T follicular helper cell (primary cell): ENCODE measurements at regions not wholly inside any gene's neighbourhood (a gene's known extent, or its start where the extent isn't known, plus 50 kb on each side); places are given as distances from the start of the nearest gene placed in this dataset.

Source experiments
- DNase-seq: peaks from one replicate; pipeline ENCODE4 v3.0.0-alpha.2; 2020; ENCODE audit warnings: low read depth

GRCh38 chr2:192373754-192374153 lies 179.0 kb upstream of the TMEFF2 start:
- DNase-seq = no peak

DNA sequence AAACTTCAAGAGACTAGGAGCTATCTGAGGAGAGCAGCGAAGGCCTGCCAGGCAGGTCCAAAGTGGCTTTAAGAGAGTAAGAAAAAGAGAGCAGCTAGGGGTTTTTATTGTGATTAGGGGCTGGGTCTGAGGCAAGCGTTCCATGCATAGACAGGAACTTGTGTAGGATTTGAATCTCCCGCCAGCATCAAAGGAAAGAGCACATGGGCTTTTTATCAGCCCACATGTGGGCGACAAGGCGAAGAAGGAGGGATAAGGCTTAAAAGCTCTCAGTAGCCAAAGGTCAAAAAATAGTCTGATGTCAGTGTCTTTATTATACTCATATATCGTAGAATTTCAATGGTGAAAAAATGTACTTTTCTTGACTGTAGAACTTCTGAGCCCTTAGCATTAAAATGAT lies 178.5 kb upstream of the TMEFF2 start:
- no peak for DNase-seq

DNA sequence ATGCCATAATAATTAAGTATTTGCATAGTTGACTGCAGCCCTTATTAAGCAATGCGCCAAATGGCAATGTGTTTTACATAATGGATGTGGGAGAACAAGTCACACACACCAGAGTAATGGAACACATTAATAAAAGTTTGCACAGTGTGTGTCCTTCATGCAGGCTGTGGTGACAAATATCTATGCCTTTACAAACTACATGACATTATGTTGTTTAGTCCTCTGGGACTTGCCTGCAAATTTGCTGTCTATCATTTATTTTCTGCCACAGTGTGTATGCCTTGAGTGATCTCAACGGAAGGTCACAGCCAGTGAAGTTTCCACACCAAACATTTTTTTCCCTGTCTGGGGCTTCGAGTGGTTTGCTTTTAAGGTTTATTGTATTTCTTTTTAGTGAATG lies 175.2 kb upstream of the TMEFF2 start:
- no peak for DNase-seq

GRCh38 chr2:192357217-192357616 lies 162.5 kb upstream of the TMEFF2 start:
- DNase-seq = no peak

DNA sequence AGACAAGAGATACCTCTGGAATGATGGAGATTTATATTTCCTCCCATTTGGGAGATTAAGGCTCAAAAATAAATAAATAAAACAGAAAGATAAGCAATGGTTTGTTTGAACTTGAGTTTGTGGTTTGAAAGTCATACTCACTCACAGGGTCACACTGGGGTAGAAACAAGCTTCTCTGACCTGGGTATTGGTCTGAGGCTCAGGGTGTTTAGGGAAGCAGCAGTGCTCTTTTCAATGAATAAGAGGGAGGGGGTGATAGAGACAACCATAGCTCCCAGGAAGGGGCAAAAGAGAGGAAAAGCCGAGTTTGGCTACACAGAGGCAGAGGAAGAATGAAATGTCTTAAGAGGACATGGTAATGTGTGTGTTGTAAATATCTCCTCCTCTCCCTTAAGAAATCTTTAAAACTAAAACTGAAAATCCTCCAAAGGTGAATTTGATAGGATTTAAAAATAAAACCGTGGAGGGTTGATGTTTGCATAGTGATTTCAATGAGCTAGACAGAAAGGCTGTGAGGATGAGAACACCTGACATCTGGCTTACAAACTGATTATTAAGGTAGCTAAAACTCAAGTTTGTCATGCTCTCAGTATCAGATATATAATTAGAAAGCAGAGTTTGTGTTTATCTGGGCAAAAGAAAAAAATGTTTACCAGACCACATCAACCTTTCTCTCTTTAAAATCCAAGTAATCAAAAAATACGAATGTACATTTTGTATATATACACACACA lies 159.9 kb upstream of the TMEFF2 start:
- DNase-seq = no peak

DNA sequence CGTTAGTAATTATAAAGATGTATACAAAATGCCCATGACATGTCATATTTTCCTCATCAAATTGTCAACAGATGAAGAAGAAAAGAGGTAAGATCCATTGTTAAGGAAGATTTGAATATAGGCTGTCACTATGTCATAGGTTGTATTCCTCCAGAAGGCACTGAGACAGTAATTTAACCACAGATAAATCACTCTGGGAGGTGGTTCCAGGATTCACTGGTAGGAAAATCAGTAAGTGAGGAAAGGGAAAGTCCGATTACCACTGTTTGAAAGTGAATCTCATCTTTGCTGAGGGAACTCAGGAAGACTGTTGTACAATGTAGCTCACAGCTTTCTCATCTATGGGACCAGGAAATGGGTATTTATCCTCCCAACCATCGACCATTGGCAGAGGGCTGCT lies 152.8 kb upstream of the TMEFF2 start:
- DNase-seq = no peak

DNA sequence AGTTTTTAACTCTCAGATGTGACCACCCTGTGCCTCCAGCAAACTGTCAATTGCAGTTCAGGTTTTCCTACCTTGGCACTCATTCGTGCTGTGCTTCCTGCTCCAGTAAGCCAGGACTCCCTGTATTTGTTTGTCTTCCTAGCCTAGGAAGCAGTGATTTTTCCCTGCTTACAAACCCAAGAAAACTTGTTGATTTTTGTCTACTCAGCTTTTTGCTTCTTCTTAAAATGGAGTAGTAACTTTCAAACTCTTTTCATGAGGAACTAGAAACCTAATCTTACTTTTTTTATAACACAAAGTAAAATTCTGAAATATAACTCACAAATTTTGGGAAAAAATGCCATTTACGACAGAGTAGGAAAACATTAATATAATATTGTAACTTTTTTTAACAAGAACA lies 150.6 kb upstream of the TMEFF2 start:
- DNase-seq = no peak

DNA sequence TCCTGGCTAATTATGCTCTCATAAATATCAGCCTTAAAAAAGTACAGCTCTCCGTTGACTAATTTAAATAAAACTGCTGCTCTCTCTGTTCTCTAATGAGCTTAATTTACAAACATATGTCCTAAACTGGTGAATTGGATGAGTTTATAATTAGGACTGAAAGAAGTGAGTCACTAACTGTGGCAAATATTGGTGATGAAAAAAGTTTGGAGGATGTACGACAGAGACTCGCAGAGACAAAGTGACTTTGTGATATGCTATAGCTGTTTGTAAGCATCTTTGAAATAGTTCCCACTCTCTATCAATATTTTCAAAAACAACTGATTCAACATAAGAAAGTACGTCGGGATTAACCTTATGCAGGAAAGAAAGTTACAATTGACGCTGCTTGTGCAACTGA lies 138.9 kb upstream of the TMEFF2 start:
- no peak for DNase-seq

- DNase-seq = no peak
These were observed 133.6 kb upstream of the TMEFF2 start for GRCh38 chr2:192328297-192328696.

DNA sequence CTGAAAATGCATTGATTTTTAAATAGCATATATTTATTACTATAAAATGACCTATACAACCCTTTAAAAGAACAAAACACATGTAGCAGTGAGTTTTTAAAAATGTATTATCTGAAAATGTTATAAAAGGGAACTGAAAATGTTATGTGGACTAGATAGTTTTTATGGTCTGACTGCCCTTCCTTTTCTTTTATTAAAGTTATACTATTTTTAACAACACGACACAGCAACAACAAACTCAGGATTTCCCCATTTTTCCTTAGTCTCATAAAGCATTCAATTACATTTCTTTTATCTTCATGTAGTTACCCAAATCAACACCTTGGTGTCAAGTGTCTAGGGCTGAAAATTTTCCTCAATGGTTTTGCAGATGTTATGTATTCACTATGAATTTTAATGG lies 132.8 kb upstream of the TMEFF2 start:
- no peak for DNase-seq

GRCh38 chr2:192315543-192315942 lies 120.8 kb upstream of the TMEFF2 start:
- no peak for DNase-seq

DNA sequence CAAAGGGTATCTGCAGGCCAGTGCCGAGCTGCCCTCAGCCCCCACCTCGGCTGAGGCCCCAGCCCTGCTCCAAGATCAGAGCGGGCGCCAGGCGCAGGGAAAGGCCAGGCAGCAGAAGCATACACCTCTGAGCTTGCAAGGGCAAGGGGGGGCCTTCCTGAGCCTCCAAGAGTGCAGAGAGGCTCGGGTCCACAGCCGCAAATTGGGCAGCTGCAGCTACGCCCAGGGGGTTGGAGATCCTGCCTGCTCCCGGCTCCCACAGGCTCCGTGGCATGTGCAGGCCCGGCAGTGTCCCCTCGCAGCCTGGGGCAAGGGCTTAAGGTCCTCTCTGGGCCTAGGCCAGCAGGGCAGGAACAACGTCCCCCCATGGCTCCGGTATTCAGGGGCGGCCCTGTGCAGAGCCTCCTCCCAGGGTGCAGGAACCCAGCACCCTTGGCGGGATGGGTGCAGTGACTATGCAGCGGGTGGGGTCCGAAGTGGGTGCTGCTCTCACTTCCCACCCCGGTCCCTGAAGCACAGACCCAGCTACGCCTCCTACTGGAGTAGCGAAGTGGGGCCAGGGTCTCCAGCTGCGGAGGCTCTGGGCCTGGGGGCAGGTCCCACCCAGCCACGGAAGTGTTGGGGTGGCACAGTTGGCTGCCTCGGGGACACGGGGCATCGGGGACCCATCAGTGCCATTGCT lies 120.2 kb upstream of the TMEFF2 start:
- DNase-seq = no peak

DNA sequence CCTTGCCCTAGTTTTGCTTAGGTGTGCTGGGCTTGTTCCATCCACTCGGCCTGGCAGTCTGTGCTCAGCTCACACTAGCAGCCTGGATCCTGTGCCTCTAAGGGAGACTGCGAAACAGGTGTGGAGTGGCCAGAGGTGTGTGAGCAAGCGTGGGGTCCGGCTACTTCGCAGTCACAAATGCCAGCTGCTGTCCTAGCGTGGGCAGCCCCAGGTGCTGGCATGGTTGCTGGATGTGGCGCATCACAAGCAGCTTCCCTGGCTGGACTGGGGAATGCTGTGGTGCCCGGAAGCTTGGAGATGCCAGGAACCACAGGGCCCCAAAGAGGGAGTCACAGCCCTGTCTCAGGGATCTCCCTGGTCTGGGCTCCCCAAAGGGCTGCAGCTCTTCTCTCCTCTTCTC lies 119.0 kb upstream of the TMEFF2 start:
- DNase-seq = no peak

- DNase-seq = no peak
These were observed 117.1 kb upstream of the TMEFF2 start for GRCh38 chr2:192311701-192312460.

GRCh38 chr2:192307530-192307929 lies 112.8 kb upstream of the TMEFF2 start:
- no peak for DNase-seq

DNA sequence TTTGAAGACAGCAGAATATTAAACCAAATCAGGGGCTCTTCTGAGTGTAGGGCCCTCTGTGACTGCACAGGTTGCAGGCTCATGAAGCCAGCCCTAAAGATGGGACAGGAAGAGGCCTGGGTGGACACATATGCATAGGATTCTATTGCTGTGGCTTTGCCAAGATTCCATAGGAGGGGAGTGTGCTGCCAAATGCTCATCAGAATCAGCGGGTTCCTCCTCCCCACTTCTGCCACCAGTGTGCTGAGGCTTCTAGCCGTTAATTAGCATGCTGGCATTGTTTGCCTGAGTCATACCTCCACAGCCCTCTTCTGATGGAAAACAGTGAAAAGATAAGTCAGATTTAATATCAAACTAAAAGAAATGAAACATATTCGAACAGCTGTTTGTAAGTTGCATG lies 103.9 kb upstream of the TMEFF2 start:
- no peak for DNase-seq

DNA sequence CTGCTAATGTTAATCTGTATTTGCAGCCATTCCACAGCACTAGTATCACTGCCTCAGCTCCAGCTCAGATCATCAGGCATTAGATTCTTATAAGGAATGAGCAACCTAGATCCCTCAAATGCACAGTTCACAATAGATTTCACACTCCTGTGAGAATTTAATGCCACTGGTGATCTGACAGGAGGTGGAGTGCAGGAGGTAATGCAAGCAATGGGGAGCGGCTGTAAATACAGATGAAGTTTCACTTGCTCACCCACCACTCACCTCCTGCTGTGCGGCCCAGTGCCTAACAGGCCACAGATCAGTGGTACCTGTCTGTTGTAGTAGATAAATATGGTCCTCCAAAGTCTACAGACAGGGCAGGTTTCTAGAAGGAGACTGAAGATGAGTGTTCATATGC lies 97.7 kb upstream of the TMEFF2 start:
- no peak for DNase-seq

DNA sequence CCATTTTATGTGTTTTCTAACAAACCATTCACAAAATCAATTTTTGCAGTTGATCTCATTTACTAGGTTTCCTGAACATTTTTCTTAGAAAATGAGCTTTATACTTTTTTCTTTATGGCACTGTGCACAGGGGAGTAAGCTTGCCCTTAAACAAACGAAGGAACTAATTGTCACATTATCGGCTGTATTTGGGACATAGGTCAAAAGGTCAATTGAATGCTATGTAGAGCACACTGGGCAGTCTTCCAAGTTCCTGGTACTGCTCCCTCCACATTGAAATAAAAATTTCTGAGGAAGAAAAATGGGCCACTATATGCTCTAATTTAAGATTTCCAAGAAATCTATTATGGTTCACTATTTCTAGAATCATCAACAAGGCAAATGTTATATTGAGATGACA lies 93.6 kb upstream of the TMEFF2 start:
- DNase-seq = no peak

- DNase-seq = no peak
These were observed 91.5 kb upstream of the TMEFF2 start for GRCh38 chr2:192286093-192286701.

GRCh38 chr2:192283450-192283849 lies 88.7 kb upstream of the TMEFF2 start:
- DNase-seq = no peak

DNA sequence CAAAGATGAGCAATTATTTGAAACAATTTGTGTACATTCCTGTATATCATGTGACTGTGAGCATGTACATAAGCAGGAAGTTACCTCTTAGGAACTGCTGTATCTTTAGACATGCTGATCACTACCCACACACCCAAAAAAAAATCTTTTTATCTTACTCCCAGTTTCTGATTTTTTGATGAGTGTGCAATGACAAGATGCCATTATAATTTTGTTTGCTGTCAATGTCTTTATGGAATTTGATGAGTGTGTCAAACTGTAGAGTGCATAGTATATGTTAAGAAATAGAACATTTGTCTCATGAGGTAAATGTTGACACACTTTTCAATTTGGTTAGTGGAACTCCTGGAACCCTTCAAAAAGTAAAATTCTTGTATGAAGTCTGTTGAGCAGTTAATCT lies 84.0 kb upstream of the TMEFF2 start:
- no peak for DNase-seq

DNA sequence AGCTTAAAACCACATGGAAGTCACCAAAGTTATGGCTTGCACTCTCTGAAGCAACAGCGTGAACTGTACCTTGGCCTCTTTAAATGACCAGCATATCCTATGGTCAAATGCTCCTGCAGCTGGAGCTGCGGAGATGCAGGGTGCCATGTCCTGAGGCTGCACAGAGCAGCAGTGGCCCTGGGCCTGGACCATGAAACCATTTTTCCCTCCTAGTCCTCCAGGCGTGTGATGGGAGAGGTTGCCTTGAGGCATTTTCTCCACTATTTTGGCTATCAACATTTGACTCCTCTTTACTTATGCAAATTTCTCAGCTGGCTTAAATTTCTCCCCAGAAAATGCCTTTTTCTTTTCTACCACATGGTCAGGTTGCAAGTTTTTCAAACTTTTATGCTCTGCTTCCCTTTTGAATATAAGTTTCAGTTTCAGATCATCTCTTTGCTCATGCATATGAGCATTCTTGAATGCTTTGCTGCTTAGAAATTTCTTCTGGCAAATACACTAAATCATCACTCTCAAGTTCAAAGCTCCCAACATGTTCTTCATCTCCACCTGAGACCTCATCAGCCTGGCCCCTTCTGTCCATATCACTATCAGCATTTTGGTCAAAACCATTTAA lies 82.9 kb upstream of the TMEFF2 start:
- DNase-seq = no peak
